GM13977 (cell line): ENCODE measurements at regions not wholly inside any gene's neighbourhood (a gene's known extent, or its start where the extent isn't known, plus 50 kb on each side); places are given as distances from the start of the nearest gene placed in this dataset.

ENCODE experiments used
- DNase-seq: peaks from one replicate; pipeline ENCODE4 v3.0.0; 2012; ENCODE audit warnings: low spot score
- in situ Hi-C: fragments of 300-500 bp; cut with MboI; formaldehyde crosslinking; loops from one replicate; pipeline ENCODE4 v1.12.0; 2022; ENCODE audit warnings: low sequenced_read_pairs, low pct_unique_long_range_greater_than_20kb, mixed read lengths, inconsistent platforms; ENCODE audit not compliant: unreplicated experiment
- TF ChIP-seq, protein P1 (sequence below): IDR thresholded peaks from 2 replicates; pipeline ENCODE4 v1.5.1; 2012; ENCODE audit warnings: mild to moderate bottlenecking, control low read depth; ENCODE audit not compliant: insufficient read depth; ENCODE audit errors: extremely low read depth, missing control alignments

DNA sequence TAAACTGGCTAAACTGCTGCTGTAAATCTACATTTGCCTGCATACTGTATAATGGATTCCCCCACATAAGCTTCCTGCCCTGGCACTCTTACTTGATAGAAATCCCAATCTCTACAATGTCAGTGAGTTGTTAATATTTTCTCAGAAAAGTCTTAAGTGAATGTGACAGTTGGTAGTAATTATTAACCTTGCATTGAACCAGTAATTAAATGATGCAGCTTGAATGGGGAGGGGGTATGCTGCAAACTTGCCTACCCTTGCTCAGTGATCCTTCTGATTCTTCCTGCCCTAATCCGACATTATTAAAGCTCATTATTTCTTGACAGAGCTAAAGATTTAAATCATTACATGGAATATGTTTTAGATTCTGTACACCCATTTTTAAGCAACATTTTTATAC, 119.0 kb upstream of the CDH7 start:
- TF ChIP-seq, protein P1, sequence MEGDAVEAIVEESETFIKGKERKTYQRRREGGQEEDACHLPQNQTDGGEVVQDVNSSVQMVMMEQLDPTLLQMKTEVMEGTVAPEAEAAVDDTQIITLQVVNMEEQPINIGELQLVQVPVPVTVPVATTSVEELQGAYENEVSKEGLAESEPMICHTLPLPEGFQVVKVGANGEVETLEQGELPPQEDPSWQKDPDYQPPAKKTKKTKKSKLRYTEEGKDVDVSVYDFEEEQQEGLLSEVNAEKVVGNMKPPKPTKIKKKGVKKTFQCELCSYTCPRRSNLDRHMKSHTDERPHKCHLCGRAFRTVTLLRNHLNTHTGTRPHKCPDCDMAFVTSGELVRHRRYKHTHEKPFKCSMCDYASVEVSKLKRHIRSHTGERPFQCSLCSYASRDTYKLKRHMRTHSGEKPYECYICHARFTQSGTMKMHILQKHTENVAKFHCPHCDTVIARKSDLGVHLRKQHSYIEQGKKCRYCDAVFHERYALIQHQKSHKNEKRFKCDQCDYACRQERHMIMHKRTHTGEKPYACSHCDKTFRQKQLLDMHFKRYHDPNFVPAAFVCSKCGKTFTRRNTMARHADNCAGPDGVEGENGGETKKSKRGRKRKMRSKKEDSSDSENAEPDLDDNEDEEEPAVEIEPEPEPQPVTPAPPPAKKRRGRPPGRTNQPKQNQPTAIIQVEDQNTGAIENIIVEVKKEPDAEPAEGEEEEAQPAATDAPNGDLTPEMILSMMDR = no peak
- no peak for DNase-seq
- in situ Hi-C loops = no loop called here

DNA sequence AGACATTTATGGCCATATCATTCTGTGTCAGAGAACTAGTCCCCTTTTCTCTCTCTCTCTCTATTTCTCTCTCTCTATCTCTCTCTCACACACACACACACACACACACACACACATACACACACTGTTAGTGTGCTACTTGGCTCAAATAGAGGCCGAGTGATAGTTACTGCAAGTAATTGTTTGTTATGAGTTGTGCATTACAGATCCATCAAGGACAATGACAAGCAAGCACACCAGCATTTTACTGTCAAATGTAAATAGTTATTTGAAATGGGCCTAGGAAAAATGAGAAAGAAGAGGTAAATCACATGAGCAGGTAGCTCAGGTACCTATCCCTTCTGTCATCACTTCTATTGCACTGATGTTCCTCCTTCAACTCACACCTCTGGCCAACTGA, 122.4 kb upstream of the CDH7 start:
- DNase-seq = no peak
- TF ChIP-seq, protein P1 = no peak
- in situ Hi-C loops = no loop called here

DNA sequence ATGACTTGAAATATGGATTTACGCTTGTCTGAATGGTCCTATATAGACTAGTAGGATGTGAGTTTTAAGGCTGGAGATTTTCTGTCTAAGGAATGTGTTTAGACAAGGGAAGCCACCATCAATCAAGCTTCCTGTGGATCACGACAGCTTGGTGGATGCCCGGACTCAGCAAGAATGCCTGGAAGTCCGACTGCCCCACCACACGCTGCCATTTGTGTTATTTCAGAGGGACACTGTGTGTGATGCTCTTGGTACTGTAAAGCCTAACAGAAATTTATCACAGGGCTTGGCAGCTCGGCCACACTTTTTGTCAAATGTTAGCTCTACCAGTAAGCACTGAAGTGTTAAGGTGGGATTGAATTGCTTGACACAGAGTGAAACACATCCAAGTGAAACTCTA, 127.1 kb upstream of the CDH7 start:
- TF ChIP-seq, protein P1 = no peak
- DNase-seq = no peak
- in situ Hi-C loops = no loop called here

DNA sequence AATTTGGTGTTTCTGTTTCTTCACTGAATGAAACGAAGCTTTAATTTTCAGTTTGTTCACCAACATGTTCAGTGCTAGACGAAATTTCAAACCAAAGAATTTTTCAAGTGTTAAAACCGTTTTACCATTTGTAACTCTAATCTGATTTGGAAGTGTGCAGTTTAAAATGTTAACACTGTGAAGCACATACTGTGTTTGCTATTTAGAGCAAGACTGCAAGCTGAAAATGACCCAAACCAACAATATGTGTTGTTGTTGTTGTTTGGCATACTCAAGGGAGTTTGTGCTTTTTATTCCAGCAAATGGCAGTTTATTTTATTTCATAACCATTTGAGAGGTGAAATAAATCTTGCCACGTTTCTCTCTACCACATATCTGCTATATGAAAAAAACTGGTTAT, 128.4 kb upstream of the CDH7 start:
- in situ Hi-C loops = no loop called here
- no peak for DNase-seq

DNA sequence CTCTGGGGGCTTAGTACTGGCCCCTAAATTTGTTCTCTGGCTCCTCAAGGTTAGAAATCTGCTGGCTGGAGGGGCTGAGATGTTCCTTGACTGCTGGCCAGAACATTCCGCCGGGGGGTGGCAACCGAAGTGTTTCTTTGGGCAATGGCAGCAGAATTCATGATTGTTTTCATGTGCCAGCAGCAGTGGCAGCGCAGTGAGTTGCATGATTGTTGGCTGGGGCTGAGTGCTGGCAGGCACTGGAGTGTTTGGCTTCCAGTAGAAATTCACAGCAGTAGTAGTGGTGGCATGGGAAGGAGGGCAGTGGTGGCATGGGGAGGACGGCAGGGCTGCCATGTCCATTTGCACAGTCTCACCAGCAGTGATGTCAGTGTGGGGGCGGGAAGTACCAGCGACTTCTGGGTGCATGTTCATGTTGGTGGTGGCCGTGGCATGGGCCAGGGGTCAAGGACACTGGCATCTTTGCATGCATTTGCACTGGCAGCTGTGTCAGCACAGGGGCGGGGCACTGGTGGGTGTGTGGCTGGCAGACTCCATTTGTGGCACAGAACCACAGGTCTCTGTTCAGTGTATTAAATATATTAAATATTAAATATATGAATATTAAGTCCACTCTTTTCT, 130.6 kb upstream of the CDH7 start:
- TF ChIP-seq, protein P1 = no peak
- in situ Hi-C loops = no loop called here
- no peak for DNase-seq

More for the DNA sequence above, 128.4 kb upstream of the CDH7 start:
- TF ChIP-seq, protein P1 = no peak

DNA sequence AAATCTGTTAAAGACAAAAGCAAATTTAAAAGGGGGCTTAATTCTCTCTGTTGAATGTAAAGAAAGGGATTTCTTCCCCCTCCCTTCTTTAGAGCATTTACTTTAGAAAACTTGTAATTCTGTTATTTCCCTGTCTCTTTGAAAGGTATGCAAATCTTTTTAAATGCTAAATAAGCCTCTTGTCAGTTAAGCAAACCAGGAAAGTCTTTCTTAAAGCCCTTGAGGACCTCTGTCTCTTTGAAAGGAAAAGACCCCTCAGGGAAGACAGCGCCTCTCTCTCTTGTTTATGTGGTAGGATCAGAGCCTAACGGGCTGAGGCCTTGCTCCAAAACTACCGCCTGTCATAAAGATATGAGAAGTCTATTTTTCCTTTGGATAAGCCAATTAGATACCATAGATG, 139.9 kb upstream of the CDH7 start:
- in situ Hi-C loops = no loop called here
- DNase-seq = no peak
- TF ChIP-seq, protein P1 = no peak

DNA sequence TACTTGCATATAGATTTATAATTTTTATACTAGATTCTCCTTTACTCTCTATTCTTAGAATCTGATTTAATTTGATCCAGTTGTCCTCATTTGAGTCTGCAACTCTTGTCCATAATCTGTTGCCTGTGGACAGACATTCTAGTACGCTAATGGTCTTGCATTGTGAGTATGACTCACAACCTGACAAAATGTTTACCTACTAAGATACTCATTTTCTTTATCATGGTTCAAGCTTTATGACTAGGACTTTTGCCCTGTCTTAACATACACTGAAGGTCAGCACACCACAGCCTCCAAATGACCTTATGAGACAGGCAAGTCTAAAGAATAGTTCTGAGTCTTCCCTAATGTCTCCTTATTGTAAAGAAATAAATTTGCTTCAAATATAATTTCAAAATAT, 142.3 kb upstream of the CDH7 start:
- in situ Hi-C loops = no loop called here
- TF ChIP-seq, protein P1 = no peak
- no peak for DNase-seq
